ENCODE measurements at regions not wholly inside any gene's neighbourhood (a gene's known extent, or its start where the extent isn't known, plus 50 kb on each side); places are given as distances from the start of the nearest gene placed in this dataset.

DNA sequence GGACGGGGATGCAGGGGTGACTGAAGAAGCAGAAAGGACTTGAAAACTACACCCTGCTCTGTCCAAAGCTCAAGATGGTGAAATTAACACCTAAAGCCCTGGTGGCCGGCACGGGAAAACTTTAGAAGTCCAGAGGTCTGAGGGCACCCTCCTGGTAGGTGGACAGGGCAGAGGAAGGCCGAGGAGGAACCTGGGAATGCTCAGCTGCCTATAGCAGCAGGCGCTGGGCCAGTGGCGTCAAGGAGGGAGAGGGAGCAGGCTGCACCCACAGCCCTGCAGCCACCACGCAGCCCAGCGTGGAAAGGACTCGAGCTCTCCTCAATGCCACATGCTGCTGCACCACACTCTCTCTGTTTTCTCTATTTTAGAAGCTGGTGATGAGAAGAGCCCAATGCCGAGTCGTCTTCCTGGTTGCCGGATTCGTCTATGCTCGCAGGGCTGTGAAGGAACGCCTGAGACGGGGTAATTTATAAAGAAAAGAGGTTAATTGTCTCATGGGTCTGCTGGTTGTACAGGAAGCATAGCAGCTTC, 248.3 kb upstream of the AFDN start:
- no peak overlapping the region for H3K4me3 Mint-ChIP-seq
- H3K9me3 Mint-ChIP-seq = peaks cover 10% of the 10 kb centered on the region
- peaks cover 18% of the 10 kb centered on the region for H3K27me3 Mint-ChIP-seq
- H3K27ac Mint-ChIP-seq = no peak overlapping the region
- peaks cover 3% of the 10 kb centered on the region for H3K36me3 Mint-ChIP-seq
- no peaks in the 10 kb centered on the region for H3K4me1 Mint-ChIP-seq
- no peak for DNase-seq

DNA sequence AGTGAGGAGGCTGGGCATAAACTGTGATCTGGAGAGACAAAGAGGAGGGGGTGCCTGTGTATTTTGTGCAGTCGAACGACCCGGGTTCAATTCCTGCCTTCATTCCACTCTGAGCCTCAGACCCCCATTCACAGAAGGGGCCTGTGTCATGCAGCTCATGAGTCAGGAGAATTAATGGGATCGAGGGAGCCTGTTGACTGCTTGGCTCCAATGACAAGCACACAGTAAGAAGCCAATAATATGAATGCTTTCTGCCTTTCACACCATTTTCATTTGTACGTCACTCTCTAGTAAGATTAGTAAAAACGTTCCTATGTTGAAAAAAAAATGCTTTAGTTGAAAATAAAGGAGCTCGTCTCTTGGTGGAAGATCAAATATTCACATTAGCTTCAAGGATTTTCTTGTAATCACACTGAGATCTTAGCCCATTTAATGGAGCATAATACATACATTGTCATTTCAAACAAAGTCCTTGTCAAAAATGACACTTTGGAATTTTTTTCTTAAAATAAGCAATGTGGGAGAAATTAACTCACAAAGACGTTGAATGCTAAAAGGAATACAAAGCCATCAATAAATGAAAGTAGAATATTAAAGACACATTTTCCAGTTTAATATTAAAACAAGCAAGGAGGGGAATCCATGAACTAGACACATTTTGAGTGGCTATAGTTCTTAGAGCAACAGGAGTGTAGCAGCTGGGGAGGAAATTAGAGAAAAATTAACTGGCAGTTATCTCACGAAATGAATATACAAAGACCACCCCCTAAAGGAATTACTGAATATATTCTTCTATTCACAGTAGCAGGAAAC, 246.7 kb upstream of the AFDN start:
- Mint-ChIP-seq H3K4me3 (no peak overlapping the region), H3K27me3 (peaks cover 18% of the 10 kb centered on the region), H3K4me1 (no peaks in the 10 kb centered on the region), H3K36me3 (peaks cover 3% of the 10 kb centered on the region), H3K9me3 (peaks cover 12% of the 10 kb centered on the region), H3K27ac (no peak overlapping the region)
- no peak for DNase-seq

- Mint-ChIP-seq H3K27ac (no peak overlapping the region), H3K27me3 (peaks cover 23% of the 10 kb centered on the region), H3K4me3 (no peak overlapping the region), H3K4me1 (no peaks in the 10 kb centered on the region), H3K36me3 (peaks cover 3% of the 10 kb centered on the region), H3K9me3 (peaks cover 12% of the 10 kb centered on the region)
- no peak for DNase-seq
Measured at GRCh38 chr6:167580619-167580911, 246.1 kb upstream of the AFDN start.

GRCh38 chr6:167581637-167582036, 245.1 kb upstream of the AFDN start:
- Mint-ChIP-seq H3K9me3 (peaks cover 12% of the 10 kb centered on the region), H3K4me3 (no peak overlapping the region), H3K27me3 (peaks cover 26% of the 10 kb centered on the region), H3K27ac (no peak overlapping the region), H3K36me3 (peaks cover 3% of the 10 kb centered on the region), H3K4me1 (no peaks in the 10 kb centered on the region)
- DNase-seq = no peak

GRCh38 chr6:167583412-167583811, 243.3 kb upstream of the AFDN start:
- Mint-ChIP-seq H3K4me1 (no peaks in the 10 kb centered on the region), H3K36me3 (peaks cover 3% of the 10 kb centered on the region), H3K9me3 (peaks cover 12% of the 10 kb centered on the region), H3K4me3 (no peak overlapping the region), H3K27ac (no peak overlapping the region), H3K27me3 (peaks cover 33% of the 10 kb centered on the region)
- DNase-seq = no peak

DNA sequence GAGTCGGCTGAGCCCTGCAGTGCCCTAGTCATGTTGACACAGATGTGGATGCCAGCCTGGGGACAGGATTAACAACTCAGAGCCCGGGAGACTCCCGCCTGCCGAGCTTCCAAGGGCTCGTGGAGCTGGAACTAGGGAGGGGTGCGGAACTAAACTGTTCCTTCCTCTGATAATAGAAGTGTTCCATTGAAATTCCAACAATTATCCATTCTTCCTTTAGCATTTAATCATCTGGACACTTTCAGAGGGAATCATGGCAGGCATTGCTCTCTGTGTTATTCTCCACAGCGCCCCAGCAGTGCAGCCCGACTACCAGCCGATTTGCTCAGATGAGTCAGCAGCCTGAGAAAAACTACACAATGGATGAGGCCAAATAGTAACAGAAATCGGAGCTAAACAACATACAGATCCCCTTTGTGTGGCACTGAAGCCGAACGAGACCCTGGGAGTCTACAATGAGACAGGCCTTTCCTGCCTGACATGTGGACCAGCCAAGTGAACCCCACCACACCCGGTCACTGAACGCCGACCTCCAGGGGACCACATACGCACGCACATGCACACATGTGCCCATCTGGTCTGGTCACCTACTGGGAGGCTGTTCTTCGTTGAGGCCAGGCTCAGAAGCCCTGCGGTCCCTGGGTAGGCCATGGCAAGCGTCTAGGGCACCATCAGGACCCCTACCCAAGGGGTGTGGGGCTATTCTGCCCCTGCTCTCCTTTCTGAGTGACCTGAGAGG, 238.4 kb upstream of the AFDN start:
- Mint-ChIP-seq H3K27ac (no peak overlapping the region), H3K9me3 (peaks cover 9% of the 10 kb centered on the region), H3K27me3 (peaks cover 18% of the 10 kb centered on the region), H3K4me1 (no peaks in the 10 kb centered on the region), H3K36me3 (no peaks in the 10 kb centered on the region), H3K4me3 (no peak overlapping the region)
- DNase-seq = no peak

DNA sequence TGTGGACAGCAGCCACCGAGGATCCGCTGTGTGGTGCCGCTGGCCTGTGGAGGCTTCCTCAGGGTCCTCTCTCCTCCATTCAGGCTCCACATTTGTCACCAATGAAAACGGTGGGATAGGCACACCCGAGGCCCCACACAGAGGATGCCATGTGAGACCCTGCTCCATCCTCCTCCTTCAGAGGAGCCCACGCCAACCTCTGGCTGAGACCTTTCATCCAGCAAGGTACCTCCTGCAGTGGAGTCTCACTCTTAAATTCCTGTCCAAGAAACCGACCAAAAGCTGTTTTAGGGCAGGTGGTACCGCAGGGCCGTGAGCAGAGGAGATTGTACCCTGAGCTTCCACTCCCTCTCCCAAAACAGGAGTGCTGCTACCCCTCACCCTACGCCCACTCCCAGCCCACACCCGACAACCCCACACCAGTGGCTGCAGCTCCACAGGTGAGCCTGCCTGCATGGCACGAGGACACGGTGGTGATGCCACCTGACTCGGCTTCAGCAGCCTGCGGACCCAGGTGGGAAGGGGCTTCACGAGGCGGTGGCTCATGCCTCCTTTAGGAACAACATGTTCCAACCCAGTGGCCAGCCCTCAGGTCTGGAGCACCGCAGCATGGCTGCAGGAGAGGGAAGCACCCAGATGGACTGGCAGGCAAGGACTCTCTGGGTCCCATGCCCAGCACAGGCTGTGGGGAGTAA, 237.6 kb upstream of the AFDN start:
- Mint-ChIP-seq H3K4me3 (no peak overlapping the region), H3K27ac (no peak overlapping the region), H3K4me1 (no peaks in the 10 kb centered on the region), H3K27me3 (peaks cover 18% of the 10 kb centered on the region), H3K36me3 (no peaks in the 10 kb centered on the region), H3K9me3 (peaks cover 6% of the 10 kb centered on the region)
- no peak for DNase-seq

GRCh38 chr6:167589615-167589940, 237.1 kb upstream of the AFDN start:
- H3K9me3 Mint-ChIP-seq = peaks cover 6% of the 10 kb centered on the region

DNA sequence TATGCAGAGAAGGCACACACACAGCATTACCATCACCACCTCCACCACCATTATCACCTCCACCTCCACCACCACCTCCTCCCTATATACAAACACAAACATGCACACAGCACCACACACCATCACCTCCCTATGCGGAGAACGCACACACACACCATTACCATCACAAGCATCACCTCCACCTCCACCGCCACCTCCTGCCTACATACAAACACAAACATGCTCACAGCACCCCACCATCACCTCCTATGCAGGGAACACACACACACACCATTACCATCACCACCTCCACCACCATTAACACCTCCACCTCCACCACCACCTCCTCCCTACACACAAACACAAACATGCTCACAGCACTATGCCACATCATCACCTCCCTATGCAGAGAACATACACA, 236.5 kb upstream of the AFDN start:
- no peak for DNase-seq
- H3K4me3 Mint-ChIP-seq = no peak overlapping the region

More at GRCh38 chr6:167589615-167589940, 237.1 kb upstream of the AFDN start:
- H3K27ac Mint-ChIP-seq = no peak overlapping the region
- DNase-seq = no peak
- H3K27me3 Mint-ChIP-seq = peaks cover 18% of the 10 kb centered on the region
- no peak overlapping the region for H3K4me3 Mint-ChIP-seq
- no peaks in the 10 kb centered on the region for H3K36me3 Mint-ChIP-seq
- no peaks in the 10 kb centered on the region for H3K4me1 Mint-ChIP-seq

More for the DNA sequence above, 236.5 kb upstream of the AFDN start:
- Mint-ChIP-seq H3K27me3 (peaks cover 17% of the 10 kb centered on the region), H3K9me3 (peaks cover 6% of the 10 kb centered on the region), H3K4me1 (no peaks in the 10 kb centered on the region), H3K36me3 (no peaks in the 10 kb centered on the region), H3K27ac (no peak overlapping the region)
